ENCODE measurements at regions not wholly inside any gene's neighbourhood (a gene's known extent, or its start where the extent isn't known, plus 50 kb on each side); places are given as distances from the start of the nearest gene placed in this dataset.

DNA sequence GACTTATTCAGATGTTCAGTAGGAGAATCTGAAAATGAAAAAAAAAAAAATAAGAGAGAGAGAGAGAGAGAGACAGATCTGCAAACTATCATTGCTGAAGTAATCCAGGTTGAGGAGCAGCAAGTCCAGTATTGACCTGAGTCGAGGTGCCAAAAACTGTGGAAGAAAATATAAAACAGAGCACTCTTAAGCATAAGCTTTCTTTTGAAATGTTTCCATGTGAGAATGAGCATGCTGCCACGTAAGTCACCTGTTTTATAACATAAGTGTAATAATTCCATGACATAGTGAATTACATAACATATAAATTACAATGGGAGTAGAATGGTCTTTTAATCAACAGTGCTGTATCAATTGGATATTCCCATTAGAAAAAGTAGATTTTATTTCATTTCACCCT, 218.2 kb downstream of the BCHE start:
- Histone ChIP-seq H3K4me3 (ENCODE audit: low read depth, low read length) (no peak overlapping the region), H3K27me3 (replicated peaks; ENCODE audit: control insufficient read depth, insufficient read depth, low read length) (no peaks in the 10 kb centered on the region), H3K36me3 (ENCODE audit: control insufficient read depth, insufficient read depth, low read length) (no peaks in the 10 kb centered on the region), H3K4me1 (no peaks in the 10 kb centered on the region), H3K9me3 (no peaks in the 10 kb centered on the region)
- Mint-ChIP-seq H3K4me3 (ENCODE audit: unreplicated experiment) (no peak overlapping the region), H3K27me3 (ENCODE audit: insufficient read depth, unreplicated experiment) (no peaks in the 10 kb centered on the region), H3K9me3 (ENCODE audit: unreplicated experiment) (peaks cover 10% of the 10 kb centered on the region), H3K27ac (ENCODE audit: unreplicated experiment) (no peak overlapping the region), H3K4me1 (ENCODE audit: low read depth, unreplicated experiment) (no peaks in the 10 kb centered on the region), H3K36me3 (ENCODE audit: insufficient read depth, unreplicated experiment) (no peaks in the 10 kb centered on the region)
- ChIA-PET POLR2A (no interaction called here), CTCF (no interaction called here)
- TF ChIP-seq, protein P1, sequence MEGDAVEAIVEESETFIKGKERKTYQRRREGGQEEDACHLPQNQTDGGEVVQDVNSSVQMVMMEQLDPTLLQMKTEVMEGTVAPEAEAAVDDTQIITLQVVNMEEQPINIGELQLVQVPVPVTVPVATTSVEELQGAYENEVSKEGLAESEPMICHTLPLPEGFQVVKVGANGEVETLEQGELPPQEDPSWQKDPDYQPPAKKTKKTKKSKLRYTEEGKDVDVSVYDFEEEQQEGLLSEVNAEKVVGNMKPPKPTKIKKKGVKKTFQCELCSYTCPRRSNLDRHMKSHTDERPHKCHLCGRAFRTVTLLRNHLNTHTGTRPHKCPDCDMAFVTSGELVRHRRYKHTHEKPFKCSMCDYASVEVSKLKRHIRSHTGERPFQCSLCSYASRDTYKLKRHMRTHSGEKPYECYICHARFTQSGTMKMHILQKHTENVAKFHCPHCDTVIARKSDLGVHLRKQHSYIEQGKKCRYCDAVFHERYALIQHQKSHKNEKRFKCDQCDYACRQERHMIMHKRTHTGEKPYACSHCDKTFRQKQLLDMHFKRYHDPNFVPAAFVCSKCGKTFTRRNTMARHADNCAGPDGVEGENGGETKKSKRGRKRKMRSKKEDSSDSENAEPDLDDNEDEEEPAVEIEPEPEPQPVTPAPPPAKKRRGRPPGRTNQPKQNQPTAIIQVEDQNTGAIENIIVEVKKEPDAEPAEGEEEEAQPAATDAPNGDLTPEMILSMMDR (IDR thresholded peaks at IDR 0.05; ENCODE audit: insufficient read depth in 1 of 2, low read depth in 1 of 2, low read length in 1 of 2, severe bottlenecking in 1 of 2, unreplicated experiment in 1 of 2), result no peak
- no peak for DNase-seq
- intact Hi-C loops (cut with micrococcal nuclease; ENCODE audit: unreplicated experiment), result no loop called here
- no TSS peak for BruUV-seq (replicated peaks)

DNA sequence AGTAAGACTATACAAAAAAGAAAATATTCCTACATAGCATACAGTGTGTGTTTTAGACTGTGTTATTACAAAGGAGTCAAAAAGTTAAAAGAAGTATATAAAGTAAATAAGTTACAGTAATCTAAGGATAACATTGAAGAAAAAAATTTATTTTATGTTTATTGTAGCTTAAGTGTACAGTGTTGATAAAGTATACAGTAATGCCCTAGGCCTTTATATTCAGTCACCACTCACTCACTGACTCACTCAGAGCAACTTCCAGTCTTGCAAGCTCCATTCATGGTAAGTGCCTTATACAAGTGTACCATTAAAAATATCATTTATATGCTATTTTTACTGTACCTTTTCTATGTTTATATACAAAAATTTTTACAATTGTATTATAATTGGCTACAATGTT, 220.1 kb downstream of the BCHE start:
- POLR2A ChIA-PET, result no interaction called here
- intact Hi-C loops (cut with micrococcal nuclease; ENCODE audit: unreplicated experiment), result no loop called here
- no peak overlapping the region for H3K4me3 Mint-ChIP-seq (ENCODE audit: unreplicated experiment)
- no TSS peak for BruUV-seq (replicated peaks)
- Histone ChIP-seq H3K9me3 (no peaks in the 10 kb centered on the region), H3K4me1 (no peaks in the 10 kb centered on the region), H3K36me3 (ENCODE audit: control insufficient read depth, insufficient read depth, low read length) (no peaks in the 10 kb centered on the region), H3K27me3 (replicated peaks; ENCODE audit: control insufficient read depth, insufficient read depth, low read length) (no peaks in the 10 kb centered on the region), H3K4me3 (ENCODE audit: low read depth, low read length) (no peak overlapping the region)
- H3K27me3 Mint-ChIP-seq (ENCODE audit: insufficient read depth, unreplicated experiment), result no peaks in the 10 kb centered on the region
- TF ChIP-seq, protein P1 (IDR thresholded peaks at IDR 0.05; ENCODE audit: insufficient read depth in 1 of 2, low read depth in 1 of 2, low read length in 1 of 2, severe bottlenecking in 1 of 2, unreplicated experiment in 1 of 2), result no peak
- no peaks in the 10 kb centered on the region for H3K4me1 Mint-ChIP-seq (ENCODE audit: low read depth, unreplicated experiment)
- CTCF ChIA-PET, result no interaction called here
- no peak for DNase-seq
- H3K36me3 Mint-ChIP-seq (ENCODE audit: insufficient read depth, unreplicated experiment), result no peaks in the 10 kb centered on the region
- H3K9me3 Mint-ChIP-seq (ENCODE audit: unreplicated experiment), result no peaks in the 10 kb centered on the region
- no peak overlapping the region for H3K27ac Mint-ChIP-seq (ENCODE audit: unreplicated experiment)

DNA sequence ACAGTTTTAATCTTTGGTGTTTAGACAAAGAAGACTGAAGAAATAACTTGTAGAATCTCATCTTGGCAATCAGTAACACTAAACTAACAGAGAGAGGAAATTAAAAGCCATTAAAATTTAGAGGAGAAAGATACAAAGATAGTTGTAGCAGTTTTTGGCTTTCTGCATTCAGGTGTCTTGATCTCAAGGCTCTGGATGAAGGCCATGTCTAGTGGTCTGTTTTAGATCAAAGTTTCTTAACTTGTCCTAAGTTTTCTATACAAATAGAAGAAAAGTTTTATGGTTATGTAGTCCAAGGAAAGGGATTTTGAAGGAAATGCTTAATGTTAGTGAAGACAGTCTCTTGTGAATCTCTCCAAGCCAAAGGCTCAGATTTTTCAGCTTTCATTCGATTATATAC, 222.9 kb downstream of the BCHE start:
- BruUV-seq (replicated peaks), result no TSS peak
- no peak for DNase-seq
- Histone ChIP-seq H3K4me1 (no peaks in the 10 kb centered on the region), H3K27me3 (replicated peaks; ENCODE audit: control insufficient read depth, insufficient read depth, low read length) (no peaks in the 10 kb centered on the region), H3K4me3 (ENCODE audit: low read depth, low read length) (no peak overlapping the region), H3K9me3 (no peaks in the 10 kb centered on the region), H3K36me3 (ENCODE audit: control insufficient read depth, insufficient read depth, low read length) (no peaks in the 10 kb centered on the region)
- intact Hi-C loops (cut with micrococcal nuclease; ENCODE audit: unreplicated experiment), result no loop called here
- Mint-ChIP-seq H3K27ac (ENCODE audit: unreplicated experiment) (no peak overlapping the region), H3K36me3 (ENCODE audit: insufficient read depth, unreplicated experiment) (no peaks in the 10 kb centered on the region), H3K9me3 (ENCODE audit: unreplicated experiment) (no peaks in the 10 kb centered on the region), H3K27me3 (ENCODE audit: insufficient read depth, unreplicated experiment) (no peaks in the 10 kb centered on the region), H3K4me1 (ENCODE audit: low read depth, unreplicated experiment) (no peaks in the 10 kb centered on the region), H3K4me3 (ENCODE audit: unreplicated experiment) (no peak overlapping the region)
- TF ChIP-seq, protein P1 (IDR thresholded peaks at IDR 0.05; ENCODE audit: insufficient read depth in 1 of 2, low read depth in 1 of 2, low read length in 1 of 2, severe bottlenecking in 1 of 2, unreplicated experiment in 1 of 2), result no peak
- ChIA-PET POLR2A (no interaction called here), CTCF (no interaction called here)
